ENCODE measurements at regions not wholly inside any gene's neighbourhood (a gene's known extent, or its start where the extent isn't known, plus 50 kb on each side); places are given as distances from the start of the nearest gene placed in this dataset.

GRCh38 chr5:10886497-10886896, 125.5 kb upstream of the DAP start:
- TF ChIP-seq, protein P1, sequence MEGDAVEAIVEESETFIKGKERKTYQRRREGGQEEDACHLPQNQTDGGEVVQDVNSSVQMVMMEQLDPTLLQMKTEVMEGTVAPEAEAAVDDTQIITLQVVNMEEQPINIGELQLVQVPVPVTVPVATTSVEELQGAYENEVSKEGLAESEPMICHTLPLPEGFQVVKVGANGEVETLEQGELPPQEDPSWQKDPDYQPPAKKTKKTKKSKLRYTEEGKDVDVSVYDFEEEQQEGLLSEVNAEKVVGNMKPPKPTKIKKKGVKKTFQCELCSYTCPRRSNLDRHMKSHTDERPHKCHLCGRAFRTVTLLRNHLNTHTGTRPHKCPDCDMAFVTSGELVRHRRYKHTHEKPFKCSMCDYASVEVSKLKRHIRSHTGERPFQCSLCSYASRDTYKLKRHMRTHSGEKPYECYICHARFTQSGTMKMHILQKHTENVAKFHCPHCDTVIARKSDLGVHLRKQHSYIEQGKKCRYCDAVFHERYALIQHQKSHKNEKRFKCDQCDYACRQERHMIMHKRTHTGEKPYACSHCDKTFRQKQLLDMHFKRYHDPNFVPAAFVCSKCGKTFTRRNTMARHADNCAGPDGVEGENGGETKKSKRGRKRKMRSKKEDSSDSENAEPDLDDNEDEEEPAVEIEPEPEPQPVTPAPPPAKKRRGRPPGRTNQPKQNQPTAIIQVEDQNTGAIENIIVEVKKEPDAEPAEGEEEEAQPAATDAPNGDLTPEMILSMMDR (conservative IDR thresholded peaks at IDR 0.05; ENCODE audit: low read depth, low read length) = no peak
- TF ChIP-seq EZH2 (IDR thresholded peaks at IDR 0.05; ENCODE audit: borderline replicate concordance, low read depth, low read length, poor library complexity, severe bottlenecking) = no peak
